ENCODE measurements at regions not wholly inside any gene's neighbourhood (a gene's known extent, or its start where the extent isn't known, plus 50 kb on each side); places are given as distances from the start of the nearest gene placed in this dataset.

DNA sequence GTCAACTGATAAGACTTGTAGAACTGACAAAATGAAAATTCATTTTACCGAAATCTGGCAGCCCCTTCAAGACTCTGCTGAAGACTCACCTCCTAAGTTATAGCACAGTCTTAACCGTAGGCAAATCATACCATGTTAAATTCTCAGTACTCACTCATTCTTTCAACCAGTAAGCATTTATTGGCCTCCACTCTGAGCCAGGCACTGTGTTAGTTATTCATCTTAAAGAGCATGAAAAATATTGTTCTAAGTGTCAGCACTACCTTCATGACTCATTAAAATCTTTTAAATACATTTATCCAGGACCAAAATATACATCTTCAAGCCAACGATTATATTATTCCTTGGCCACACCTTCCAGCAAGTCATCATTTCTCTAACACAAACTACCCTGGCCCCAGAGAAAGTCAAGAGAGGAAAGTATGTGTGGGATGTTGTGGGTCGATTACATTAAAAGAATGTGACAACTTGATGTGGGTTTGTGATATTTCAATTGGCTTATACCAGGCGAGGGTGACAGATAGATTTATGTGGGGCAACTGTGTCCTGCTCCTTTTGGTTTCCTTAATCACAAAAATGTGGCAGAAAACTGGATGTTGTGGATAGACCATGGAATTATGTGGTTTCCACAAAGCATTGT is 55.0 kb downstream of the TMEM30B start:
- H3K4me3 Mint-ChIP-seq (ENCODE audit: low read depth) = no peak overlapping the region
- DNase-seq (ENCODE audit: low spot score, unreplicated experiment) = no peak
- H3K9me3 Mint-ChIP-seq (ENCODE audit: low read depth) = no peaks in the 10 kb centered on the region
- peaks cover 26% of the 10 kb centered on the region for H3K4me1 Mint-ChIP-seq (ENCODE audit: low read depth)
- no peak overlapping the region for H3K27ac Mint-ChIP-seq
- TF ChIP-seq, protein P1, sequence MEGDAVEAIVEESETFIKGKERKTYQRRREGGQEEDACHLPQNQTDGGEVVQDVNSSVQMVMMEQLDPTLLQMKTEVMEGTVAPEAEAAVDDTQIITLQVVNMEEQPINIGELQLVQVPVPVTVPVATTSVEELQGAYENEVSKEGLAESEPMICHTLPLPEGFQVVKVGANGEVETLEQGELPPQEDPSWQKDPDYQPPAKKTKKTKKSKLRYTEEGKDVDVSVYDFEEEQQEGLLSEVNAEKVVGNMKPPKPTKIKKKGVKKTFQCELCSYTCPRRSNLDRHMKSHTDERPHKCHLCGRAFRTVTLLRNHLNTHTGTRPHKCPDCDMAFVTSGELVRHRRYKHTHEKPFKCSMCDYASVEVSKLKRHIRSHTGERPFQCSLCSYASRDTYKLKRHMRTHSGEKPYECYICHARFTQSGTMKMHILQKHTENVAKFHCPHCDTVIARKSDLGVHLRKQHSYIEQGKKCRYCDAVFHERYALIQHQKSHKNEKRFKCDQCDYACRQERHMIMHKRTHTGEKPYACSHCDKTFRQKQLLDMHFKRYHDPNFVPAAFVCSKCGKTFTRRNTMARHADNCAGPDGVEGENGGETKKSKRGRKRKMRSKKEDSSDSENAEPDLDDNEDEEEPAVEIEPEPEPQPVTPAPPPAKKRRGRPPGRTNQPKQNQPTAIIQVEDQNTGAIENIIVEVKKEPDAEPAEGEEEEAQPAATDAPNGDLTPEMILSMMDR (IDR thresholded peaks at IDR 0.05; ENCODE audit: unreplicated experiment) = no peak
- H3K36me3 Mint-ChIP-seq (ENCODE audit: insufficient read depth) = no peaks in the 10 kb centered on the region
- no peaks in the 10 kb centered on the region for H3K27me3 Mint-ChIP-seq

DNA sequence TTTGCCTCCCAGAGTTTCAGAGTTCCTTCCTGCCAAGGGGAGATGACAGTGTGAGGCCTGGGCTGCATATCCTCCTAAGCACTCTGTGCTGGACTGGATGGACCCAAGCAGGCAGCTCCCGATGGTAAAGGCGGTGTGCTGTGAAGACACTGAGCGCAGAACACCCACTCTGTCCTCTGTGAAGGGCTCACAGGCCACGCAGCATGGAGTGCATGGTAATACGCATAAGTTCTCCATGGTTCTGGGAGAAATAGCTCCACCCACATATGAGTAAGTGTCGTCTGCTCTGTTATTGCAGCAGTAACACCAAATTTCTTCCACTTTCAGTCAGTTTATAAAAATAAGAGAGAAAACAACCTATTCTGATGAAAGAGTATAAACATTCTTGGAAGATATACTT is 55.8 kb downstream of the TMEM30B start:
- no peak for DNase-seq (ENCODE audit: low spot score, unreplicated experiment)
- Mint-ChIP-seq H3K9me3 (ENCODE audit: low read depth) (no peaks in the 10 kb centered on the region), H3K4me3 (ENCODE audit: low read depth) (no peak overlapping the region), H3K36me3 (ENCODE audit: insufficient read depth) (no peaks in the 10 kb centered on the region), H3K4me1 (ENCODE audit: low read depth) (peaks cover 29% of the 10 kb centered on the region), H3K27ac (no peak overlapping the region), H3K27me3 (no peaks in the 10 kb centered on the region)
- TF ChIP-seq, protein P1 (IDR thresholded peaks at IDR 0.05; ENCODE audit: unreplicated experiment) = no peak

DNA sequence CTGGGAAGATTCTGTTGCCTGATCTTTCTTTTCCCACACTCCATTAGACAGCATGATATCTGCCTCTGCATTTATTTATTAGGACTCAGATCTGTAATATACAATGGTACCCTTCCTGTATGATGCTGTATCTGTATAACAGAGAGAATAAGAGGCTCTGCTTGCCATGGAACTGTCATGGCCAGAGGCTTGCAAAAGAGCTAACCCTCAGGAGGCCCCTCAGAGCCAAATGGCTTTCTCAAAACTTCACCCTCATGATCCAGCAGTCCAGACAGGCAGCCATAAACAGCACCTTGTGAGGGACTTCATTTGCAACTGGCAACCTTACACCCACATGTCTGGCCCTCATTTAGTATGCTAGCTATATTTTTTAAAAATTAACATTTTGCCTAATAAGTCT is 57.6 kb downstream of the TMEM30B start:
- H3K9me3 Mint-ChIP-seq (ENCODE audit: low read depth) = no peaks in the 10 kb centered on the region
- no peaks in the 10 kb centered on the region for H3K27me3 Mint-ChIP-seq
- no peaks in the 10 kb centered on the region for H3K36me3 Mint-ChIP-seq (ENCODE audit: insufficient read depth)
- no peak overlapping the region for H3K27ac Mint-ChIP-seq
- DNase-seq (ENCODE audit: low spot score, unreplicated experiment) = no peak
- H3K4me1 Mint-ChIP-seq (ENCODE audit: low read depth) = peaks cover 27% of the 10 kb centered on the region
- H3K4me3 Mint-ChIP-seq (ENCODE audit: low read depth) = no peak overlapping the region
- TF ChIP-seq, protein P1 (IDR thresholded peaks at IDR 0.05; ENCODE audit: unreplicated experiment) = no peak

DNA sequence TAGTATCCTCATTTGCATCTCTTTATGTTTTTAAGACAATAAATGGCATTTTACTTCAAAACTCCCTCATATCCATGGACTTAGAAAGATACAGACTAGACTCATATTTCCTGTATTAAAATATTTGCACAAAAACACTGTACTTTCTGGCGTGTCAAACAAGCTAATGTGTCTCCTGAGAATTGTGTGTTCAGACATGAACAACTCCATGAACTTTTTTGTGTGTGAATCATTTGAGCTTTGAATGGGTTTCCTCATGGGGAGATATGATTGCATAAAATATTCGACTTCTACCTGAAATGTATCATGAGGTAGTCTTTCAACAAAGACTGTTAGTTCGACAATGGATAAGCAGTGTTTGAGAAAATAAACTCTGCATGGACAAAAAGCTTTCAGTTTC is 58.8 kb downstream of the TMEM30B start:
- no peaks in the 10 kb centered on the region for H3K9me3 Mint-ChIP-seq (ENCODE audit: low read depth)
- H3K4me3 Mint-ChIP-seq (ENCODE audit: low read depth) = no peak overlapping the region
- DNase-seq (ENCODE audit: low spot score, unreplicated experiment) = no peak
- TF ChIP-seq, protein P1 (IDR thresholded peaks at IDR 0.05; ENCODE audit: unreplicated experiment) = no peak
- no peaks in the 10 kb centered on the region for H3K27me3 Mint-ChIP-seq
- peaks cover 27% of the 10 kb centered on the region for H3K4me1 Mint-ChIP-seq (ENCODE audit: low read depth)
- no peaks in the 10 kb centered on the region for H3K36me3 Mint-ChIP-seq (ENCODE audit: insufficient read depth)
- H3K27ac Mint-ChIP-seq = no peak overlapping the region

DNA sequence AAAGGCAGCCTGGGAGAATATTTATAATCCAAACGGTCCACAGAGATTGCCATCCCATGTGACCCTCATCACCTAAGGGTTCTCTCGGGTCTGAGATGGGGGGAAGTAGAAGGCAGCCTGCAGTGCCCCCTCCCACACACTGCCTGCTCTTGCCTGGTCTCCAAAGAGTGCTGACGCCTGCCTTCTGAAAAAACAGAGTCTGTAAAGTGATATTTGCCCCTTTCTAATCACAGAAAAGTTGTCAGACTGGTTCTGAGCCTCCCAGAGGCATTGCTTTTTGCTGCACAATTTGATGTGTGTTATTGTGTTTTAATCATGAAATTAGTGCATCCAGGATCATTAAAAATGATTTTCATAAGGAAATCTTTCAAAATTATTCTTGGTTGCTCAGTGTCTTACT is 59.2 kb downstream of the TMEM30B start:
- no peaks in the 10 kb centered on the region for H3K9me3 Mint-ChIP-seq (ENCODE audit: low read depth)
- H3K4me3 Mint-ChIP-seq (ENCODE audit: low read depth) = peak overlapping the region; percentile 22
- H3K4me1 Mint-ChIP-seq (ENCODE audit: low read depth) = peaks cover 27% of the 10 kb centered on the region
- TF ChIP-seq, protein P1 (IDR thresholded peaks at IDR 0.05; ENCODE audit: unreplicated experiment) = no peak
- H3K27ac Mint-ChIP-seq = no peak overlapping the region
- no peaks in the 10 kb centered on the region for H3K36me3 Mint-ChIP-seq (ENCODE audit: insufficient read depth)
- DNase-seq (ENCODE audit: low spot score, unreplicated experiment) = no peak
- no peaks in the 10 kb centered on the region for H3K27me3 Mint-ChIP-seq

Data from progenitor cell of endocrine pancreas (in vitro differentiated cells).